OCI-LY1 (cell line): ENCODE measurements at regions not wholly inside any gene's neighbourhood (a gene's known extent, or its start where the extent isn't known, plus 50 kb on each side); places are given as distances from the start of the nearest gene placed in this dataset.

ENCODE experiments used
- H2AFZ ChIP-seq: fragments of 200-600 bp; sonication (generic), shearing (Covaris generic); 2 replicates; pipeline ENCODE4 v1.6.0; 2014; ENCODE audit warnings: antibody characterized with exemption, mild to moderate bottlenecking, low read length
- H3F3A ChIP-seq: fragments of 200-600 bp; sonication (generic), shearing (Covaris generic); 2 replicates; pipeline ENCODE4 v1.6.0; 2014; ENCODE audit warnings: mild to moderate bottlenecking, antibody characterized with exemption, low read length, moderate library complexity; ENCODE audit not compliant: insufficient read depth
- H3K27ac ChIP-seq: fragments of 200-600 bp; sonication (generic); 2 replicates; pipeline ENCODE4 v1.5.1; 2014; ENCODE audit warnings: low read length, mixed run types, mild to moderate bottlenecking, low read depth; ENCODE audit not compliant: poor library complexity, severe bottlenecking
- H3K27me3 ChIP-seq: fragments of 200-600 bp; sonication (generic); 2 replicates; pipeline ENCODE4 v1.6.0; 2014; ENCODE audit warnings: antibody characterized with exemption, mild to moderate bottlenecking, low read length, moderate library complexity; ENCODE audit not compliant: insufficient read depth
- H3K36me3 ChIP-seq: fragments of 200-600 bp; sonication (generic); 2 replicates; pipeline ENCODE4 v1.6.1; 2014; ENCODE audit warnings: mild to moderate bottlenecking, antibody characterized with exemption, low read length, moderate library complexity, mixed read lengths; ENCODE audit not compliant: insufficient read depth
- H3K4me1 ChIP-seq: fragments of 200-600 bp; sonication (generic); 2 replicates; pipeline ENCODE4 v1.5.1; 2014; ENCODE audit warnings: mild to moderate bottlenecking, low read length, moderate library complexity; ENCODE audit not compliant: insufficient read depth, severe bottlenecking
- H3K4me2 ChIP-seq: fragments of 200-600 bp; sonication (generic), shearing (Covaris generic); 2 replicates; pipeline ENCODE4 v1.6.1; 2014; ENCODE audit warnings: low read length
- H3K4me3 ChIP-seq: fragments of 200-600 bp; sonication (generic); 2 replicates; pipeline ENCODE4 v1.5.1; 2014; ENCODE audit warnings: low read length, low read depth, mild to moderate bottlenecking, mixed read lengths; ENCODE audit not compliant: poor library complexity, severe bottlenecking
- H3K79me2 ChIP-seq: fragments of 200-600 bp; shearing (Covaris generic); 2 replicates; pipeline ENCODE4 v1.6.1; 2016; ENCODE audit warnings: mixed run types, low read length, mixed read lengths; ENCODE audit not compliant: insufficient read depth
- H3K9ac ChIP-seq: fragments of 200-600 bp; sonication (generic), shearing (Covaris generic); 2 replicates; pipeline ENCODE4 v1.6.1; 2014; ENCODE audit warnings: mild to moderate bottlenecking, low read length, mixed read lengths
- H3K9me2 ChIP-seq: fragments of 200-600 bp; sonication (generic), shearing (Covaris generic); 2 replicates; pipeline ENCODE4 v1.6.1; 2014; ENCODE audit warnings: low read depth, mild to moderate bottlenecking, low read length, mixed read lengths
- H3K9me3 ChIP-seq: fragments of 200-600 bp; shearing (Covaris generic); 2 replicates; pipeline ENCODE4 v1.6.1; 2014; ENCODE audit warnings: low read length, mixed read lengths
- H4K20me1 ChIP-seq: fragments of 200-600 bp; sonication (generic), shearing (Covaris generic); 2 replicates; pipeline ENCODE4 v1.6.0; 2016; ENCODE audit warnings: mild to moderate bottlenecking, low read length; ENCODE audit not compliant: insufficient read depth
- EZH2 ChIP-seq: fragments of 200-600 bp; sonication (generic), shearing (Covaris generic); IDR thresholded peaks from 2 replicates; pipeline ENCODE4 v1.8.0; 2017; ENCODE audit warnings: borderline replicate concordance, mixed run types, mild to moderate bottlenecking, antibody characterized with exemption, low read length, moderate library complexity, mixed read lengths
- TF ChIP-seq, protein P1 (sequence below): fragments of 200-600 bp; sonication (generic), shearing (Covaris generic); IDR thresholded peaks from 2 replicates; pipeline ENCODE4 v1.5.1; 2017; ENCODE audit warnings: mild to moderate bottlenecking, antibody characterized with exemption, low read length, moderate library complexity, mixed read lengths

GRCh38 chr17:428414-428813 is 75.8 kb upstream of the RPH3AL start:
- Histone ChIP-seq H3K9me2 (no peaks in the 10 kb centered on the region), H3K4me1 (no peaks in the 10 kb centered on the region), H3K36me3 (no peaks in the 10 kb centered on the region; the same call in 1 of the 2 replicates), H3F3A (no peaks in the 10 kb centered on the region), H3K27me3 (peaks cover 3% of the 10 kb centered on the region; the same call in 1 of the 2 replicates), H3K9ac (no peak overlapping the region), H3K4me2 (no peak overlapping the region), H3K4me3 (no peak overlapping the region), H3K9me3 (no peaks in the 10 kb centered on the region), H3K79me2 (no peaks in the 10 kb centered on the region), H4K20me1 (no peaks in the 10 kb centered on the region), H2AFZ (no peak overlapping the region), H3K27ac (no peak overlapping the region)
- no peak for TF ChIP-seq EZH2
- TF ChIP-seq, protein P1, sequence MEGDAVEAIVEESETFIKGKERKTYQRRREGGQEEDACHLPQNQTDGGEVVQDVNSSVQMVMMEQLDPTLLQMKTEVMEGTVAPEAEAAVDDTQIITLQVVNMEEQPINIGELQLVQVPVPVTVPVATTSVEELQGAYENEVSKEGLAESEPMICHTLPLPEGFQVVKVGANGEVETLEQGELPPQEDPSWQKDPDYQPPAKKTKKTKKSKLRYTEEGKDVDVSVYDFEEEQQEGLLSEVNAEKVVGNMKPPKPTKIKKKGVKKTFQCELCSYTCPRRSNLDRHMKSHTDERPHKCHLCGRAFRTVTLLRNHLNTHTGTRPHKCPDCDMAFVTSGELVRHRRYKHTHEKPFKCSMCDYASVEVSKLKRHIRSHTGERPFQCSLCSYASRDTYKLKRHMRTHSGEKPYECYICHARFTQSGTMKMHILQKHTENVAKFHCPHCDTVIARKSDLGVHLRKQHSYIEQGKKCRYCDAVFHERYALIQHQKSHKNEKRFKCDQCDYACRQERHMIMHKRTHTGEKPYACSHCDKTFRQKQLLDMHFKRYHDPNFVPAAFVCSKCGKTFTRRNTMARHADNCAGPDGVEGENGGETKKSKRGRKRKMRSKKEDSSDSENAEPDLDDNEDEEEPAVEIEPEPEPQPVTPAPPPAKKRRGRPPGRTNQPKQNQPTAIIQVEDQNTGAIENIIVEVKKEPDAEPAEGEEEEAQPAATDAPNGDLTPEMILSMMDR = no peak

DNA sequence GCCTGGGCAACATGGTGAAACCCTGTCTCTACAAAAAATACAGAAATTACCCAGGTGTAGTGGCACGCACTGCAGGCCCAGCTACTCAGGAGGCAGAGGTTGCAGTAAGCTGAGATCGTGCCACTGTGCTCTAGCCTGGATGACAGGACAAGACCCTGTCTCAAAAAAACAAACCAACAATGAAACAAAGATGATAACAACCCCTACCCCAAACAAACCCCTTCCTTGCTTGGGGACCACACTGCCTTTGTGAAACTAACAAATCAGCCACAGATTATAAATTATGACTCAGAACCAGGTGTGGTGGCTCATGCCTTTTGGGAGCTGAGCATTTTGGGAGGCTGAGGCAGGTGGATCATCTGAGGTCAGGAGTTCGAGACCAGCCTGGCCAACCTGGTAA is 75.3 kb upstream of the RPH3AL start:
- H3K9ac ChIP-seq = no peak overlapping the region

DNA sequence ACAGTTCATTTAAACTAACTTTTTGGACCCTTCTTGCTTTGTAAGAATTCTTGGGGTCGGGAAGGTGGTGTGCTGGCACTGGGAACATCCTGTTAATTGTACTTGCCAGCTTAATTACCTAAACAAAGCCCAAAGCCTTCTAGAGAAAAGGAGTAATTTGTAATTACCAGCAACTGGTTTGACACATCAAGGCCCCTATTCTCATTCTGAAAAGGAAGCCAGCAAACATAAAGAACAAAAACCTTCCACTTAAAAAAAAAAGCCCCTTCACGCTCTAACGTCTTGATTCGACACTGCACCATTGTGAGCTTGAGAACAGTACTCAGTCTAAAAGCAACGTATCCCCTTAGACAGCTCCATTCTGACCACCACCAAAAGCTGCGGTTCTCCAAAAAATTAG is 74.7 kb upstream of the RPH3AL start:
- H3F3A ChIP-seq = no peaks in the 10 kb centered on the region
- no peak overlapping the region for H3K4me3 ChIP-seq
- H3K4me1 ChIP-seq = no peaks in the 10 kb centered on the region
- H3K27ac ChIP-seq = no peak overlapping the region
- no peaks in the 10 kb centered on the region for H3K9me3 ChIP-seq
- no peak overlapping the region for H2AFZ ChIP-seq
- no peak for TF ChIP-seq EZH2
- TF ChIP-seq, protein P1 = no peak
- H3K4me2 ChIP-seq = no peak overlapping the region
- no peaks in the 10 kb centered on the region for H4K20me1 ChIP-seq
- H3K79me2 ChIP-seq = no peaks in the 10 kb centered on the region
- H3K9ac ChIP-seq = no peak overlapping the region
- H3K9me2 ChIP-seq = no peaks in the 10 kb centered on the region
- peaks cover 4% of the 10 kb centered on the region; the same call in 1 of the 2 replicates for H3K27me3 ChIP-seq
- no peaks in the 10 kb centered on the region; the same call in 1 of the 2 replicates for H3K36me3 ChIP-seq

More for the DNA sequence above, 75.3 kb upstream of the RPH3AL start:
- H2AFZ ChIP-seq = no peak overlapping the region
- no peaks in the 10 kb centered on the region; the same call in 1 of the 2 replicates for H3K36me3 ChIP-seq
- no peaks in the 10 kb centered on the region for H3K9me2 ChIP-seq
- H3K27me3 ChIP-seq = peaks cover 4% of the 10 kb centered on the region; the same call in 1 of the 2 replicates
- no peak overlapping the region for H3K4me3 ChIP-seq
- no peaks in the 10 kb centered on the region for H4K20me1 ChIP-seq
- no peak for TF ChIP-seq EZH2
- TF ChIP-seq, protein P1 = no peak
- no peaks in the 10 kb centered on the region for H3F3A ChIP-seq
- no peak overlapping the region for H3K4me2 ChIP-seq
- H3K27ac ChIP-seq = no peak overlapping the region
- no peaks in the 10 kb centered on the region for H3K9me3 ChIP-seq
- H3K79me2 ChIP-seq = no peaks in the 10 kb centered on the region
- no peaks in the 10 kb centered on the region for H3K4me1 ChIP-seq
